ENCODE measurements at regions not wholly inside any gene's neighbourhood (a gene's known extent, or its start where the extent isn't known, plus 50 kb on each side); places are given as distances from the start of the nearest gene placed in this dataset.

DNA sequence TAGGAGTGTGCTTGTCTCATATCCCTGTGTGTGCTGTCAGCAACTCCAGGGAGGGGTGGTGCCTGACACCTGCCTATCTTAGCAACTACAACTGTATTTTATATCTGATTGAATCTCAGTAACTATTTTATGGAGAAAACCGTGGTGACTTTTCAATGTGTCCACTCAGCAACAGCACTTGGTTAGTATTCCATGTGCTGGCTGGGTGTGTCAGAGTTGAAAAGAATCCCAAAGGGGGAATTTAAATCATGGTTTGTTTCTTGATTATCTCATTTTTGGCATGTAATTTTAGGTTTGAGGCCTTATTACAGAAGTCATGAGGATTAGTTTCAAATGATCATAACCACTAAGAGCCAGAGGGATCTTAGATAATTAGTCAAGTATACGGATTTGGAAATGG is 425.7 kb upstream of the FZD8 start:
- intact Hi-C loops (cut with micrococcal nuclease) = no loop called here
- no peaks in the 10 kb centered on the region for H3K36me3 Mint-ChIP-seq

DNA sequence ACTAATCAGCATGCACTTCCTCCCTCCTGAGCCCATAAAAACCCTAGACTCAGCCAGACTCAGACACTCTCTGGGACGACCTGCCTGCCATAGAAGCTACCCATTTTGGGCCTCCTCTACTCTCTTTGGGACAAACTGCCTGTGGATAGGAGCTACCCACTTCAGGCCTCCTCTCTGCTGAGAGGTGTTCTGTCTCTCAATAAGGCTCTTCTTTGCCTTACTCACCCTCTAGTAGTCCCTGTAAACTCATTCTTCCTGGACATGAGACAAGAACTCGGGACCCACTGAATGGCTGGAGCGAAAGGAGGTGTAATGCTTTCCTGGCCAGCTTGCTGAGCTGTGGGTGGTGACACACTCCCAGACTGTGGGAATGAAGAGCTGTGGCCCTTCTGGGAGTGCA is 424.8 kb upstream of the FZD8 start:
- peaks cover 14 to 30% (median 25%) of the 10 kb centered on the region in 7 donors for H3K9me3 Mint-ChIP-seq

More for the DNA sequence above, 425.7 kb upstream of the FZD8 start:
- DNase-seq = no peak
- H2AFZ ChIP-seq (ENCODE audit: insufficient read depth, low read depth, low read length, poor library complexity, severe bottlenecking) = no peak overlapping the region
- H3K36me3 ChIP-seq (replicated peaks in 1 of 2; ENCODE audit: control insufficient read depth in 1 of 2, insufficient read depth in 2 of 2, low read length in 2 of 2) = no peaks in the 10 kb centered on the region
- H3K4me3 ChIP-seq (replicated peaks in 1 of 3; ENCODE audit: low read depth in 2 of 3, low read length in 3 of 3) = no peak overlapping the region
- H4K20me1 ChIP-seq (ENCODE audit: insufficient read depth, low read length) = no peaks in the 10 kb centered on the region
- Mint-ChIP-seq H3K4me3 (no peak overlapping the region), H3K4me1 (no peaks in the 10 kb centered on the region), H3K27ac (no peak overlapping the region), H3K9me3 (peaks cover 14 to 26% (median 25%) of the 10 kb centered on the region in 7 donors), H3K27me3 (ENCODE audit: low read depth in 3 of 3) (no peaks in the 10 kb centered on the region)
- TF ChIP-seq, protein P1, sequence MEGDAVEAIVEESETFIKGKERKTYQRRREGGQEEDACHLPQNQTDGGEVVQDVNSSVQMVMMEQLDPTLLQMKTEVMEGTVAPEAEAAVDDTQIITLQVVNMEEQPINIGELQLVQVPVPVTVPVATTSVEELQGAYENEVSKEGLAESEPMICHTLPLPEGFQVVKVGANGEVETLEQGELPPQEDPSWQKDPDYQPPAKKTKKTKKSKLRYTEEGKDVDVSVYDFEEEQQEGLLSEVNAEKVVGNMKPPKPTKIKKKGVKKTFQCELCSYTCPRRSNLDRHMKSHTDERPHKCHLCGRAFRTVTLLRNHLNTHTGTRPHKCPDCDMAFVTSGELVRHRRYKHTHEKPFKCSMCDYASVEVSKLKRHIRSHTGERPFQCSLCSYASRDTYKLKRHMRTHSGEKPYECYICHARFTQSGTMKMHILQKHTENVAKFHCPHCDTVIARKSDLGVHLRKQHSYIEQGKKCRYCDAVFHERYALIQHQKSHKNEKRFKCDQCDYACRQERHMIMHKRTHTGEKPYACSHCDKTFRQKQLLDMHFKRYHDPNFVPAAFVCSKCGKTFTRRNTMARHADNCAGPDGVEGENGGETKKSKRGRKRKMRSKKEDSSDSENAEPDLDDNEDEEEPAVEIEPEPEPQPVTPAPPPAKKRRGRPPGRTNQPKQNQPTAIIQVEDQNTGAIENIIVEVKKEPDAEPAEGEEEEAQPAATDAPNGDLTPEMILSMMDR (IDR thresholded peaks at IDR 0.05) = no peak
- no peak overlapping the region for H3K27ac ChIP-seq (ENCODE audit: low read depth in 1 of 2, low read length in 2 of 2)
- H3K9me3 ChIP-seq (replicated peaks in 1 of 2; ENCODE audit: control insufficient read depth in 1 of 2, insufficient read depth in 1 of 2, low read length in 2 of 2) = peaks cover 30 to 39% of the 10 kb centered on the region in 2 donors
- no peaks in the 10 kb centered on the region for H3K4me1 ChIP-seq (ENCODE audit: control insufficient read depth in 1 of 2, insufficient read depth in 2 of 2, low read length in 2 of 2)
- no peaks in the 10 kb centered on the region for H3K79me2 ChIP-seq (ENCODE audit: insufficient read depth, low read length)
- no peaks in the 10 kb centered on the region for H3K27me3 ChIP-seq (ENCODE audit: control insufficient read depth in 2 of 2, insufficient read depth in 2 of 2, low read length in 2 of 2)
- WGBS (ENCODE audit: insufficient coverage) = no CpG with 5 or more reads among the region's 2 CpGs
- no peak overlapping the region for H3K9ac ChIP-seq (ENCODE audit: insufficient read depth, low read length, poor library complexity, severe bottlenecking)
- no peak overlapping the region for H3K4me2 ChIP-seq (replicated peaks; ENCODE audit: extremely low read depth, low read length, poor library complexity, severe bottlenecking)

More for the DNA sequence above, 424.8 kb upstream of the FZD8 start:
- H3K27me3 ChIP-seq (ENCODE audit: control insufficient read depth in 2 of 2, insufficient read depth in 2 of 2, low read length in 2 of 2) = no peaks in the 10 kb centered on the region
- Mint-ChIP-seq H3K27me3 (ENCODE audit: low read depth in 3 of 3) (no peaks in the 10 kb centered on the region), H3K4me3 (no peak overlapping the region), H3K36me3 (no peaks in the 10 kb centered on the region), H3K4me1 (no peaks in the 10 kb centered on the region), H3K27ac (no peak overlapping the region)
- intact Hi-C loops (cut with micrococcal nuclease) = no loop called here
- H3K4me3 ChIP-seq (replicated peaks in 1 of 3; ENCODE audit: low read depth in 2 of 3, low read length in 3 of 3) = no peak overlapping the region
- H3K79me2 ChIP-seq (ENCODE audit: insufficient read depth, low read length) = no peaks in the 10 kb centered on the region
- H2AFZ ChIP-seq (ENCODE audit: insufficient read depth, low read depth, low read length, poor library complexity, severe bottlenecking) = no peak overlapping the region
- no peaks in the 10 kb centered on the region for H3K36me3 ChIP-seq (replicated peaks in 1 of 2; ENCODE audit: control insufficient read depth in 1 of 2, insufficient read depth in 2 of 2, low read length in 2 of 2)
- H3K9me3 ChIP-seq (replicated peaks in 1 of 2; ENCODE audit: control insufficient read depth in 1 of 2, insufficient read depth in 1 of 2, low read length in 2 of 2) = peaks cover 30 to 39% of the 10 kb centered on the region in 2 donors
- H3K4me2 ChIP-seq (replicated peaks; ENCODE audit: extremely low read depth, low read length, poor library complexity, severe bottlenecking) = no peak overlapping the region
- H3K4me1 ChIP-seq (ENCODE audit: control insufficient read depth in 1 of 2, insufficient read depth in 2 of 2, low read length in 2 of 2) = no peaks in the 10 kb centered on the region
- WGBS (ENCODE audit: insufficient coverage) = 100% methylated on average over 2 of the region's 3 CpGs
- no peaks in the 10 kb centered on the region for H4K20me1 ChIP-seq (ENCODE audit: insufficient read depth, low read length)
- H3K27ac ChIP-seq (ENCODE audit: low read depth in 1 of 2, low read length in 2 of 2) = no peak overlapping the region
- TF ChIP-seq, protein P1 (IDR thresholded peaks at IDR 0.05) = no peak
- no peak for DNase-seq
- no peak overlapping the region for H3K9ac ChIP-seq (ENCODE audit: insufficient read depth, low read length, poor library complexity, severe bottlenecking)
